NCI-H774 (cell line): ENCODE measurements at regions not wholly inside any gene's neighbourhood (a gene's known extent, or its start where the extent isn't known, plus 50 kb on each side); places are given as distances from the start of the nearest gene placed in this dataset.
A peak's percentile ranks its signal among the peaks of the same experiment; 100 is the strongest.
"Not testable (repeated sequence)": the region's sequence is repeated elsewhere in the genome, so short reads cannot be mapped to it uniquely, and the experiment has no call there.

Experiments
- DNase-seq: peaks from one replicate; lab custom pipeline; 2025; lab: John Stamatoyannopoulos, UW

DNA sequence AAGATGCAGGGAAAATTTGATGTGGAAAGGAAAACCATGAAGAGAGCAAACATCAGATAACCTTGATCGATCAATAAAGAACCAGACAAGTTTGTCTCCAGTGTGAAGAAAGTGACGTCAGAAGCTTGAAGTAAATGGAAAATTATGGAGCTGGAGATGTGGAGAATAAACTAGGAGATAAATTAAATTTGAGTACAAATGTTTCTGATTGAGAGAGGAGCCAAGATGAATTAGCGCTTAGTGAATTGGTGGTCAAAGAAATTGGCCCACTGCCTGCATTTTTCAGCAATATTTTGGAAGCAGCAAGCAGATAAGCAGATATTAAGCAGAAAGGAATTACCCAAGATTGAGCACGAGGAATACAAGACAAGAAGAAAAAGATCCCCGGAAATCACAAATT is 567.3 kb upstream of the ZNF385D start:
- no peak for DNase-seq

DNA sequence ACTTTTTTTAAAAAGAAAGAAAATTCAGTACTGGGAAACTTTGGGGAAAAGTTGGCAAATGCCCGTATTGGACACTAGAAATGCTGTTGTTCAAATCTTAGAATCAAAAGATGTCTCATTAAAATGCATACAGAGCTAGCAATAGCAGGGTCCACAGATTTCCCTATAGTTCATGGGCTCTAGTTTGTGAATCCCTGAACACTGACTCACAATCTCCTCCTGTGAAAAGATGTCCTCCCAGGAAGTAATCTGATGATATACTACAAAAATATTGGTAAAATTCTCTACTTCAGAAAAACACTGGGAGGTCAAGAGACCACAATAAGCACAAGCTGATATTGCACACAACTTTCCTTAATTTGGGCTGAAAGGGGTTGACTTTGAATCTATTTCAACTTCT is 568.4 kb upstream of the ZNF385D start:
- DNase-seq: no peak

DNA sequence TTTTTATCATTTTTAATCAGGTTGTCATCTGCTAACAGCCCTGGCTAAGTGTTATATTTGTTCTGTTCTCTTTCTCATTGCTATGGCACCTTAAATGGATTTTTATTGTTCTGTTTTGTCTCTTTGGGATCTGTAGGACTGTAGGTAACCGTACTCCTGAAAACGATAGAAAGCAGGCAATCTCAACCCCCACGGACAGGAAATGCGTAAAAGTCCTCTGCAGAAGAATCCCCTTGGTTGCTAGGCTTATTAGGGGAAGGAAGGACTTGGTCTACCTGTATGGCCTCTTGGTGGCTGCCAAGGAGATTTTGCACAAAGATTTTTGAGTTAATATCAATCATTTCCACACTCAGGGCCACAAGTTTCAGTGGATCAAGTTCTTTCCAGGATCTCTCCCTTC is 571.9 kb upstream of the ZNF385D start:
- DNase-seq: no peak

DNA sequence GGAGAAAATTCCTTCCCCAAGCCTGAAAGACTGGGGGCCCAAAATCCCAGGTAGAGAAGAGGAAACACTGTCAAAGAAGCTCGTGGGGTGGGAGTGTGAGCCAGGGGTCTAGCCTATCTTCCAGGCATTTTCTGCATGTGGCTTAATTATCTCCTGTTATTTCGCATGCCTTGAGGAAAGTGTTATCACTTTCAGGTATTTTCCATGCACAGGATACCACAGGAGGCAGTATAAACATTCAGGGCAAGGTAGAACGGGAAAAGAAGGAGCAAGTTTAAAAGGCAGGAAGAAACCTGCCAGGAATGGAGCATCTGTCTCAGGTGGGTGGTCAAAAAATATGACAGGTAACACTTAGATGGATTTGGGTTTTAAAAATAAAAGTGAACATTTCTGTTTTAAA is 575.3 kb upstream of the ZNF385D start:
- DNase-seq: no peak

DNA sequence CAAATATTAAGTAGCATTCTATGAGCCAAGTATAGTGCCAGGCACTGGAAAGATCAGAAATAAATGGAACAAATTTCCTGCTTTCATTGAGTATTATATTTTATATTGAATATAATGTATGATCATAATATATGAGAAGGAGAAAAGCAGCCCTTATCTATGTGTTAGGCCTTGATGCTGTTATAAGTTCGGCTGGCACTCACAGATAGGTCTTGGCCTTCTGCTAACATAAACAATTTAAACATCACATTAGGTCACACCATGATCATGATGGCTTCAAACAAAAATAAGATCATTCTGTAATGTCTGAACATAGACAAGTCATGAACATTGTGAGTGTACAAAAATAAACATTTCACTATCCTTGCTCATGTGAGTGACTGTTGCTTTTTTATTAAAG is 584.0 kb upstream of the ZNF385D start:
- no peak for DNase-seq

DNA sequence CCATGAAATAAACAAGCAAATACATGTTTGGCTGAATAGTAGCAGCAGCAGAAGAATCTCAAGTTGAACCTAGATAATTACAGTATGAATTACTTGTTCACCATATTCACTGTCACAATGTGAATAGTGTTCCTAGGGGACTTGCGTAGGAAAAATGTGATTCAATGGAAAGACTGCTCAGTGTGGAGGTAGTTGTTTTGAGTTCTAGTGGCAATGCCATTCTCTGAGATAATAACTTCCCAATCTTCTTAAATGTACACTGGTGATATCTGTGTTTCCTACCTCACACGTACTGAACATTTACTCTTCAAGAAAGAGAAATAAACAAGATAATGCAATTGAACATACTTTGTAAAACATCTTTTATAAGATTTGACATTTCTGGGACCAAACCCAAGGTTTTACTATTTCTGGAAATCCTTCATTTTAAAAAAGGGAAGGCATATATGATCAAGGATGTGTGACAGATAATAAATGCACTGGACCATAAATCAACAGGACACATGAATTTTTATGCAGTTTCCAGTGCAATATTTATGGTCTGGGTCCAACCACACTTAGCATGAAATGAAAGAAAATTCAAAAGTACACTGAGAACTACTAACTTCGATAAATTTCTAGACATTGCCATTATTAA is 598.3 kb upstream of the ZNF385D start:
- DNase-seq: no peak

DNA sequence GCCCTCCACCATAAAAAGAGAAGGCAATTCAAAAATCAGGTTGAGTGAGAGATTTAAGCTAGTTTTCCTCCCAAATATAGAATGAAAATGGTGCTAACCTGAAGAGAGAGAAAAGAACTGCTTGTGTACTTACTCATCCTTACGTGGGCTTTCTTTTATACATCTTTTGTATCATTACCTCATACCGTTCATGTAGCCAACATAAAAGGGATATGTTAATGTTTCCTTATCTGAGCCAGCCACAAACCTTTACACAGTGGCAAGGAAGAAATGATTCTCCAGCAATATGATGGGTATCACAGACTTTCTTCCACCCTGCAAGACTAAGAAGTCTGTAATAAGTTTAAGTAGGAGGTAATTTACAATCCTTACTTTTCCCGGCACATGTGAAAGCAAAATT is 600.8 kb upstream of the ZNF385D start:
- DNase-seq: no peak

DNA sequence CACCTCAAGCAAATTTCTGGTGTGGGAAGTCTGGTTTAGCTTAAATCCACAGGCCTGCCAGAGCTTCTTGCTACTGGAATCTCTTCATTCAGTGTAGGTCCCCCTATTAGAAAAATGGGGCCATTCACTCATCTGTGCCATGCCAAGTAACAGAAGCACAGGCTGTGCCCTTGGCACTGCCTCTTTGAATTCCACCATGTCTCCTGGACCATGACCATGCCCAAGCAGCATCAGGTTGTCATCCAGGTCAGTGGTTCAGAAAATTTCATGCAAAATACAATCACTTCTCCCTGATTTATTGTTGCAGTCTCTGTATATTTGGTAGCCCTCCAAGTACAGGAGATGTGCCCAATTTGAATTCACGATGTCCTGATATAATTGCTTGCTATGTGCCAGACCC is 602.1 kb upstream of the ZNF385D start:
- no peak for DNase-seq

DNA sequence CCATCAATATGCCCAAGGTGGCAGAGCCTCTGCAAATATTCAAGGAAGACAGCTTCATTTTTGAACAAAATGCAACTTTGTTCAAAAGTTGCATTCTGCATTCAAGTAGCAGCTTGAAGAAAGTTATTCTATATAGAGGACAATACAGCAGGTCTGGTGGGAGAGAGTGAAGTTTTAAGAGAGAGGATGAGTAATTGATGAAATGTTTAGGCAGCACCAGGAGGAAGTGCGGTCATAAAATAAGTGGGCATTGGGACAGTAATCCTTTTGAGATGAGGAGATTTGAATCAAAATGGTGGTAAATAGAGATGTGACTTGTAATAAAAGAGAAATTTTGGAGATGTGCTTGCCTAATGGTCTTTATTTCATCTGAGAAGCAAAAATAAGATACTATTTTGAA is 607.3 kb upstream of the ZNF385D start:
- DNase-seq: no peak

DNA sequence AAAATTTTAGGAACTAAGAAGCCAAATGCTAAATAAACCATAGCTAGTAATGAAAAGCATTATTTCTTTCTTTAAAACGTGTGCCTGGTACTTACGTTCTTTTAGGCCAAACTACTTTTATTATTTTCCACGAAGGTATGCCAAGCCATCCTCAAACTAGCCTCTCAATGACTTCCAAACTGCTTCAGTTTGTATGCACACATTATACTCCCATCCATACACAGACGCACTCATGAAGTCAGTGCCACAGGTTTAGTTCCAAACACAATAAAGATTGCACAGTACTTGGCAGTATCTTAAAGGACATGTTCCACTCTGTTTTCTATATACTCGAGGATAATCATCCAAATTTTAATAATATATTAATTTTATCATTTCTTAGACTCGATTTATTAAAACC is 609.2 kb upstream of the ZNF385D start:
- DNase-seq: no peak

DNA sequence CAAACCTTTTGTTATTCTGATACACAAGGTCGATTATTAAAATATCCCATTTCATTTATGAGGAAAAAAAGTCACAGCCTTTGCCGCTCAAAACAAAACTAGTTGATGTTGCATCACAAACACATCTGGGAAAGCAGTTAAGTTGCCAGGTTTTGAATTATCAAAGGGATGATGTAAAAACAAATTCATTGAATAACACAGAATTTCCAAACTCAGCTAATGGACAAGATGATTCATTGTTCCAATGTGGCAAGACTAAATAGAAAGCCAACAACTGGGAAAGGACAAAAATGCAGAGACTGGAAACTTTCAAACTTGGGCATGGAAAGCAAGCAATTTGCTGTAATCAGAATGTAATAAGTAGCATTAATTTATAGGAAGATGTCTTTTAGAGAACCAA is 610.0 kb upstream of the ZNF385D start:
- DNase-seq: no peak

DNA sequence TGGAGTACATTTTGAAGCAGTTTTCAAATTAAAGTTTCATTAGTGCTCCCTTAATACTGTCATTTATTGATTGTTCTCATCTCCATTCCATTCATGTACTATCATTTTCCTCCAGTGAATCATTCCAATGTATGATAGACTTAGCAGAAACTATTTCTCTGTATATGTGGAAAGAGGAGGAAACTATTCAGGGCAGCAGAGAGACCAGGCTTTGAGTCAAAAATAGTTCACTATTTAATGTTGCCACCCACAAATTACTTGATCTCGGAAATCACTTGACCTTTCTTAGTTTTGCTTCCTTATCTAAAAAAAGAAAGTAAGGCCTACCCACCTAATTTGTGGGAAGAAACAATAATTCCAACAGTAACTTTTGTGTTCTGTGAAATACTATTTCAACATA is 610.5 kb upstream of the ZNF385D start:
- no peak for DNase-seq

DNA sequence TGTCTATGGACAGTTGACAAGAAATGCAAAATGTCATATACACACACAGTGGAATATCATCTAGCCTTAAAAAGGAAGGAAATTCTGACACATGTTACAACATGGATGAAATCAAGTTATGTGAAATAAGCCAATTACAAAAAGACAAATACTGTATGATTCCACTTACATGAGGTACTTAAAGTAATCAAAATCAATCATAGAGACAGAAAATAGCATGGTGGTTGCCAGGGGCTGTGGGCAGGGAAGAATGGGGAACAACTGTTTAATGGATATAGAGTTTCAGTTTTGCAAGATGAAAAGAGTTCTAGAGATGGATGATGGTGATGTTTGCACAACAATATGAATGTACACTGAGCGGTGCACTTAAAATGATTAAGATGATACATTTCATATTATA is 613.8 kb upstream of the ZNF385D start:
- no peak for DNase-seq

DNA sequence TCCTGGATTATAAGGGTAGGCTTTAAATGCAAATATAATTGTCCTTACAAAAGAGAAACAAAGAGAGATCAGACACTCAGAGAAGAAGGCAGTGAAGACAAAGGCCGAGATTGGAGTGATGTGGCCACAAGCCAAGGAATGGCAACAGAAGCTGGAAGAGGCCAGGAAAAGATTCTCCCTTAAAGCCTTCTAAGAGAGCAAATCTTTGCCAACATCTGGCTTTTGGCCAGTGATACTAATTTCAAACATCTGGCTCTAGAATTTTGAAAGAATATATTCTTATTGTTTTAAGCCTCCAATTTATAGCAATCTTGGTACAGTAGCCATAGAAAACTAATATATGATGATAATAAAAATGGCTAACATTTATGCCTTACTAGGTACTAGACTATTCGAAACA is 615.8 kb upstream of the ZNF385D start:
- DNase-seq: no peak

DNA sequence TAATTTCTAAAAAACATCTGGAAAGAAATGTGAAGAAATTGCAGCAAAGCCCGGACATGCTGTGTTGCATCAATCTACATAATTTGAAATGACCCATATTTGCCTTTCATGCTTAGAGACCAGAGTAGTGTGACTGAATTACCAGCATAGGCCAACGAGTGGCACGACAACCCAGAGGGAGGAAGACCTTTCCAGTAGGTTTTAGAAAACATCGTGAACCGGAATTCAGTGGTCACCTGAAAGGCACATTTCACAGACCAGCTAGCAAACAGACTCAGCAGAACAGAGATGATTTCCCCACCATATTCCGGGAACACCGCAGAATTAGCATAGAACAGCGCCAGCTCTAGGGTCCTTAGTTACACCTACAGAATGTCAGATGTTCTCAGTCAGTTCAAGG is 620.0 kb upstream of the ZNF385D start:
- DNase-seq: no peak

DNA sequence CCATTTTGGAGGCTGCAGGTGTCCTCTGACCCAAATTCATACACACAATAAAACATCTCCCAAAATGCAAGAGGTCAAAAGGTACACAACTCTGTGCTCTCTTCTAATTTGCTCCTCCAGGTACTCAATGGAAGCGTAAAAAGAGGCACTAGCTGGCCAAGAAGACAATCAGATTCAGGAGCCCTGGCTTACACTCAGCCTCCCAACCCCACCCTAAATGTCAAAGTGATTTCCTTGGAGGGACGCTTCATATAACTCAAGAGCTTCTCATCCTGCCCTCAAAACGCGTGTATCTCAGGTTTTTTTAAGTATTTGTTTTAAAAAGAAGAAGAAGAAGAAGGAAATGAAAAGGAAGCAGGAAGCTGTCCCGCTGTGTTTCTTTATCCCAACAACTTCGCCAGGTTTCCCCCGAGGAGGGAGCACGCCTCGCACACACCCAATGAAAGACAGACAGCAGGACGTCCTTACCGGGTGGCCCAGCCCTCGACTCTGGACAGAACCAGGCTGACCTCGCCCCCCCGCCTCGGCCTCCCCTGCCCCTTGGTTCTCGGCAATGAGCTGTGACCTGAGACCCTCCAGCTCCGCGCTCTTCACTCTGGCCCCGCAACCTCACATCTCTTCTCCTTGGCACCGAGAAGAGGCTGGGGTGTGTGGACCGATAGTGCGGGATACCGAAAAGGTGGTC is 620.7 kb upstream of the ZNF385D start:
- DNase-seq: no peak

DNA sequence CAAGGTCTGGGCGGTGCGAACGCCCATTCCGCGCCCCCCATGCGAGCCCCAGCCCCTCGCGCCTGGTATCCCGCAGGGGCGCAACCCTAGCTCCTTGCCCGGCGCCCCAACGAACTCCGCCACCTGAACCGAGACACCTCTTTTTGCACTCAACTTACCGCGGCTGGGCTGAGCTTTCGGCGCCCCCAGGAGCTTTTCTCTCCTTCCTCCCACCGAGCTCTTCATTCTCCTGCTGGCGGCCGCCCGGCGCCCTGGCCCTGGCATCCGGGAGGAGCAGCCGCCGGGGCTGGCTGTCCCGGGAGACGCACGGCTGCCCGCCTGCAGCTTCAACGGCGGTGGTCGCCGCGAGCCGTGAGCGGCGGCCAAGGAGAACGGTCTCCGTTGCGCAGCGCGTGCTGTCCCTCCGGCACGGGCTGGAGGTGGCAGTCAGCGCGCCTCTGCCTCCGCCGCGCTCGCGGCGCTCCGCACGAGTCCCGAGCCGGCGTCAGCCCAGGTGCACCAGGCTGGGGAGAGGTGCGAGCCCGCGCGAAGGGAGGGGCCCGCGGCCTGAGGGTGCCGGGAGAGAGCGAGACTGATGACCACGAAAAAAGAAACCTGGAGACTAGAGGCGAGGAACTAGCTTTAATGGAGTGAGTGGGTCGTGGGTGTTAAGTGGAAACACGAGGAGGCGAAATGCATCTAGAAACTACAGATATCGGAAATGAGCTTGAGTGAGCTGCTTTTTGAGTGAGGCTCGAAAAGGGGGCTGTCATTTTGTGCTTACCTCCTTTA is 621.5 kb upstream of the ZNF385D start:
- peak; percentile 1 for DNase-seq

DNA sequence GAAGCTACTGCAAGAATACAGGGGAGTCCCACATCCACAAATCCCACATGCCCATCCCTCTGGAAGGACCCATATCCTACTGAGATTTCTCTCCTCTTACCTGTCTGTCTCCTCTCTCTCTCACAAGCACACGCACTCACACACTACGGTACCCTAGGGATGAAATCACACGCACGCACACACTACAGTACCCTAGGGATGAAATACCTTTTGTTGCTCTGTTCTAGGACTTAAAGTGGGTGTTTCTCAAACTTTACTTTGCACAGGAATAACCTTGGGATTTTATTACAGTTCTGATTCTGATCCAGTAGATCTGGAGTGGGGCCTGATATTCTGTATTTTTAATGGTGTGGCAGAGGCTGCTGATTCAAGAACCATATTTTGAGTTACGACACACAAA is 622.2 kb upstream of the ZNF385D start:
- DNase-seq: no peak

DNA sequence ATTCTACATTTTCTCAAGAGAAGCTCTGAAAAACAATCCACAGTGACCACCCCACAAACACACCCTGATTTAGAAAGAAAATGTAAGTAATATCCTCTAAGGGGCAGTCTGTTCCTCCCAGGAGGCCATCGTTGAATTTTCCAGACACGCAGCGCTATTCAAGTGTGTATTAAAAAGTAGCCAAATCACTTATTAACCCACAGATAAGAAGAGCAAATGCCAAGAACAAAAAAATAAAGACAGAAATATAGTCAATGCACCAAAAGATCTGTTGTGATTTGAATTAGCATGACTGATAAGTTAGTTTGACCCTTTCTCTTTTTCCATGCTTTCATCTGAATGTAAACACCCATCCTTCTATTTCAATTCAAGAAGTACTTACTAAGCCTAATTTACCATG is 622.8 kb upstream of the ZNF385D start:
- no peak for DNase-seq

DNA sequence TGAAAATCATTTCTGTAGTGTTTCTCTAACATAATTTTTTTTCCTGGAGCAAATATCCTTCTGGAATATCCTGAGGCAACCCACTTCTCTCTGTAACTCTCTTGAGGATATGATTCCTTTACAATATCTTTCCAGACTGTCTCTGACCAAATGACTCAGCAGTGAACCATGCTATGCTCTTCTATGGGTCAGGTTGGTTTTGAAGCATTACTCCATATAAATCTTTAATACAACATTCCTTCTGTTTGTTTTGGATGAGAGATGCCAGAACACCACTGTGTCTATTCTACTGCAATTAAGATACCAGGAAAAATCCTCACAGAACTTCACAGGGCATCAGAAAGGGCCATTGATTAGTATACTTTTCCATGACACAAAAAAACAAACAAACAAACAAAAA is 626.4 kb upstream of the ZNF385D start:
- no peak for DNase-seq

DNA sequence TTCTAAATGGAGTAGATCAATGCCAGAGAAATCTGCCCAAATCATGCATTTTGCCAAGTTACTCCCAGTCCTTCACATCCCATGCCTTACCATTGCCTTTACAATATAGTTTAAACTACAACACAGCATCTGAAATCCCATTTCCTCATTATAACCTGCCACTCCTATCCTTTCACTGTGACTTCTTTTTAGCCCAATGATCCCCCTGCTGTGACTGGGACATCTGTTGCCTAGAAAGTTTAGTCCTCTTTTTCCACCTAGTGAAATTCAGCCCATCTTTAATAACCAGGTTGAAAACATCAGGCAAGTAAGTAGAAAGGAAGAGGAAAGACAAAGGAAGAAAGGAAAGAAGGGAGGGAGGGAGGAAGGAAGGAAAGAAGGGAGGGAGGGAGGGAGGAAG is 627.9 kb upstream of the ZNF385D start:
- DNase-seq: no peak

DNA sequence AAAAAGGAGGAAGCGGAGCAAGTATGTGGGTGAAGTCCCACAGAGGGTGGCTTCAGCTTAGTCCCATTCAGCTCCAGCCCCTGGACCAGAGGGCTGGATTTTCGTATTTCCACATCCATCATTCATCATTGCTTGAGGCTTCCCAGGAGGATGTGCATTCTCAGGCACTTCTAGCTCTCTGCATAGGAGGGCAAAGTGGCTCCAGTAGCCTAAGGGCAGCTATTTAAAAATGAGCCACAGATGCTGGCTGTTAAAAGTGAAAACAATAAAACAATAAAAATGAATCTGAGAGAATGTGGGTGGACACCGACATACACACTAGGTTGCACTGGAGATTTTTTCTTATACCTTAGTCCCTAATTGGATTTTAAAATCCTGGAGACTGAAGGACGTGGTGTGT is 629.2 kb upstream of the ZNF385D start:
- no peak for DNase-seq

DNA sequence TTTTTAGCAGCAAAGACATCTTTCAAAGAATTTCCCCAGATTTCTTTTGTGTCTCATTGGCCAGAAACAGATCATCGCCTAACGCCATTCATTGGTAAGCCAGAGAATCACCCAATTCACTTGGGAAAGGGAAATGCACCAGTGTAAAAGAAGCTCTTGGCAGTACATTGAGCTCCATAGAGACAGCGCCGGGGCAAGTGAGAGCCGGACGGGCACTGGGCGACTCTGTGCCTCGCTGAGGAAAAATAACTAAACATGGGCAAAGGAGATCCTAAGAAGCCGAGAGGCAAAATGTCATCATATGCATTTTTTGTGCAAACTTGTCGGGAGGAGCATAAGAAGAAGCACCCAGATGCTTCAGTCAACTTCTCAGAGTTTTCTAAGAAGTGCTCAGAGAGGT is 630.6 kb upstream of the ZNF385D start:
- DNase-seq: not testable (repeated sequence)

DNA sequence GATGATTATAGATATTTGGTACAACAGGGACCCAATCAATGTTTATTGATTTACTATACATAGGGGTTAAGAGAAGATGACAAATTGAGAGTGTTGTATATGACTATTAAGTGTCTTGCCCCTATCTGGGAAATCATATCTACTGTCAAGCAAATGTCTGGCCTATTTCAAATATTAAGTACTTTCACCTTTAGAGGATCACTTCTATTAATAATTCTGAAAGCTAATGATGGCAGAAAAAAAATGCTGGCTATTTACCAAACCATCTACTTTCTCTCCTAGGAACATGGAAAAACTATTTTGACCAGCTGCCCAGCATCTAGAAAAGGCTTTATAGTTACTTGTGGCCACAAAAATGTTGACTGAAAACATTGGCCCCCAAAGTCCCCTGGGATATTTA is 632.3 kb upstream of the ZNF385D start:
- DNase-seq: no peak
